NCI-H2107 treated with DMSO at 0.1 percent for 48 hours (cell line): ENCODE measurements at regions not wholly inside any gene's neighbourhood (a gene's known extent, or its start where the extent isn't known, plus 50 kb on each side); places are given as distances from the start of the nearest gene placed in this dataset.
A peak's percentile ranks its signal among the peaks of the same experiment; 100 is the strongest.
"Not testable (repeated sequence)": the region's sequence is repeated elsewhere in the genome, so short reads cannot be mapped to it uniquely, and the experiment has no call there.

Experiments used
- DNase-seq: peaks from one replicate; lab custom pipeline; 2025; ENCODE audit not compliant: unreplicated experiment; lab: John Stamatoyannopoulos, UW

DNA sequence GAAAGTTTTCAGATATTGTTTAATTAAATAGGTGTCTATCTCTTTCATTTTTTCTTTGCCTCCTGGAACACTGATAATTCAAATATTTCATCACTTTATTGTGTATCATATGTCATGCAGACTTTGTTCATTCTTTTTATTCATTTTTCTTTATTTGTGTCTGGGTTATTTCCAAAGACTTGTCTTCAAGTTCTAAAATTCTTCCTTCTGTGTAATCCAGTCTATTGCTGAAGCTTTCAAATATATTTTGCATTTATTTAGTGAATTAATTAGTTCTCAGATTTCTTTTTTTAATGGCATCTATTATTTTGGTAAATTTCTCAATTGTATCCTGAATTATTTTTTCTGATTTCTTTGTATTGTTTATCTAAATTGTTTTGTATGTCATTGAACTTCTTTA lies 70.1 kb downstream of the ZNF330 start:
- no peak for DNase-seq

DNA sequence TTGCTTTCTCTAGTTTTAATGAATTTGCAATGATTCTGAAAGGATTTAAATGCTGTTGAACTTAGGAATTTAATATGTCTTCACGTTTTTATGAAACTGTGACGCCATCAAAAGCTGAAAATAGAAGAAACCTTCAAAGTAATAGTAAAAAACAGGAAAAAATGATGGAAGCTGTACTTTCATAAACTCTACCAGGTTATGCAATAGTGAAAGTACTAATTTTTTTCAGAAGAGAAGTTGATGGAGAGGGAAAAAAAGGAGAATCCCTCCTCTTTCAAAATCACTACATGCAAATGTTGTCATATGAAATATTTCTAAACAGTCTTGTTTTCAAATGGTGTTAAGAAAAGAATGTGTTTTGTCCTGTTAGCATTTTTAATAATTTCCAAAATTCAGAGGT lies 73.6 kb downstream of the ZNF330 start:
- no peak for DNase-seq

DNA sequence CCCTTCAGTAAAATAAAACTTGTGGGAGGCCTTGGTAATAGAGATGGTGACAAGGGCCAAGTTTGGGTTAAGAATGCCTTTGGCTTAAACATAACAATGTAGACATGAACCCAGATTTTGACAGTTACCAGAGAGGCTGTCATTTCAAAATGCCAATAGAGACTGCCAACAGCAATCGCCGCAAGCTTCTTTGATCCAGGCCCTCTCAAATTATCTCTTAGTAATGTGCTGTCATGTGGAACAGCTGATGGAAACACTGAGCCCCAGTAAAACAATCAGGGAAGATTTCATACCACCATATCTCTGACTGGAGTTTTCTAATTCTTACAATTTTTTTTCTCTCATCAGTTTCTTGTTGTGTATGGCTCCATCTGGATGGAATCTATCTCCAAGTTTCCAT lies 80.5 kb downstream of the ZNF330 start:
- DNase-seq, result no peak

DNA sequence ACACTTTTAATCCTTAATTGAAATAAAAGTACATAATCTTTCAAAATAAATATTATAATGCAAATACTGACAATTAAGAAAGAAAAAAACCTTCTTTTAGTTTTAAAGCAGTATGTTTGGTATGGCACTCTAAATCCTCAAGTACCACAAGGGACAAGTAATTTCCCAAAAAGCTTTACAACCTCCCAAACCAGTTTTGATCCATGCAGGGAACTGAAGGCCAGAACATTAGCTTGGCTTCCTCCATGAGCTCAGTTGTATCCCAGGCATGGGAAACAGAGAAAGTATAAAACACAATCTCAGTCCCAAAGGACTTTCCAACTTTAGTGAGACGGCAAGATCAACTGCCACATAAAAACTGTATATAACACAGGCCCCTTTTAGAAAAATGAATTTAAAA lies 82.2 kb downstream of the ZNF330 start:
- DNase-seq, result no peak

DNA sequence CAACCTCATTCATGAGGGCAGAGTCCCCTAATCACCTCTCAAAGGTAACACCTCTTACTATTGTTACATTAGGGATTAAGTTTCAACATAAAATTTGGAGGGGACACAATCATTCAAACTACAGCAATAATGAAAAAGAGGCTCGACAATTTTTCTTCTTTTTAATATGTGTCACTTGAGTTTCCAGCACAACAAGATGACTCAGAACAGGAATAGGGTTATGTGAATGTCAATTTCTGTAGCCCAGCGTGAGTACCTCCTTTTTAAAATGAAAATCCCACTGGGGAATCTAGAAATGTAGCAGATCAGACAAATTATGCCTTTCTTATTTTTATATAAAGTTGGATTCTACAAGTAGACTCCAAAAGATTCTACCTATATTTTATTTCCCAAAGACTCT lies 83.7 kb downstream of the ZNF330 start:
- no peak for DNase-seq

DNA sequence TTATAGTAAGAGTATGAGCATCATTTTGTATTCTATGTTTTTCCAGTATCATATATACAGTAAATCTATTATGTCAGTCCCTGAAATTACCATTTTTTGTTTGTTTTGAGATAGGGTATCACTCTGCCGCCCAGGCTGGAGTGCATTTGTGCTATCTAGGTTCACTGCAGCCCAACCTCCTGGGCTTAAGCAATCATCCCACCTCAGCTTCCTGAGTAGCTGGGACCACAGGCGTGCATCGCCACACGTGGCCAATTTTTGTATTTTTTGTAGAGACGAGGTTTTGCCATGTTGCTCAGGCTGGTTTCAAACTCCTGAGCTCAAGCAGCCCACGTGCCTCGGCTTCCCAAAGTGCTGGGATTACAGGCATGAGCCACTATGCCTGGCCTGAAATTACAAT lies 85.6 kb downstream of the ZNF330 start:
- DNase-seq, result no peak

DNA sequence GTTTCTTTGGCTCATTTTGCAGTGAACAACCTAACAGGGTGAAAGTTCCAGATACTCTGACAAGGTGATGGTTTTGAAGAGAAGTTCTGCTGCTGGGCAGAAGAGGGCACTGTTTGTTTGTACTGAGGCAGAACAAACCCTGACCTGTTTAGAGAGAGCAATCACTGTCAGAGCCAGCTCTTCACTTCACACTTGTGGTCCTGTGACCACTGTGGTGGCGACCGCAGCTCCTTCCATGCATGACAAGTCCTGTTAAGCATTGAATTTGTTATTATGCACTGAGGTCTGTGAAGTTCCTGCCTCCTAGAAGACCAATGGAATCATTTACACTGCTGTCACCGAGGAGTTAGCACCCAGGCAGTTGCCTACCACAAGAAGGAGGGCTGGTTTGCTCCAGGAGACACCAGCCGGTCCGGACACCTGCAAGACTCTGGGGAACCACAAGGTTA lies 86.6 kb downstream of the ZNF330 start:
- DNase-seq, result peak; percentile 66

DNA sequence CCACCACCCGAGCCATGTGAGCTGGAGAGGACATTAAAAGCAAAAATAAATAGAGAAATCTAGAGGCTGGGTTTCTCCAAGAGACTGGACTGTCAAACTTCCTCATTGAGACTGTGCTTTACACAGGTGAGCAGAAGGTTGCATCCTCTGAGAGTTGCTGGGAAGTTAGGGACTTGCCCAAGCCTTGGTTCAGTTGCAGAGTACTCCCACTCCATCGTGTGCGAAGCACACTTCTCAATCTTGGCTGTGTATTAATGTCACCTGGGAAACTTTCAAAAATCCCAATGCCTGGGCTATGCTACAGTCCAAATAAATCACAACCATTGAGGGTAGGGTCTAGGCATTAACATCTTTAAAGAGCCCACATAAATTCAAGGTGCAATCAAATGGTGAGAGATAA lies 89.2 kb downstream of the ZNF330 start:
- DNase-seq, result no peak

DNA sequence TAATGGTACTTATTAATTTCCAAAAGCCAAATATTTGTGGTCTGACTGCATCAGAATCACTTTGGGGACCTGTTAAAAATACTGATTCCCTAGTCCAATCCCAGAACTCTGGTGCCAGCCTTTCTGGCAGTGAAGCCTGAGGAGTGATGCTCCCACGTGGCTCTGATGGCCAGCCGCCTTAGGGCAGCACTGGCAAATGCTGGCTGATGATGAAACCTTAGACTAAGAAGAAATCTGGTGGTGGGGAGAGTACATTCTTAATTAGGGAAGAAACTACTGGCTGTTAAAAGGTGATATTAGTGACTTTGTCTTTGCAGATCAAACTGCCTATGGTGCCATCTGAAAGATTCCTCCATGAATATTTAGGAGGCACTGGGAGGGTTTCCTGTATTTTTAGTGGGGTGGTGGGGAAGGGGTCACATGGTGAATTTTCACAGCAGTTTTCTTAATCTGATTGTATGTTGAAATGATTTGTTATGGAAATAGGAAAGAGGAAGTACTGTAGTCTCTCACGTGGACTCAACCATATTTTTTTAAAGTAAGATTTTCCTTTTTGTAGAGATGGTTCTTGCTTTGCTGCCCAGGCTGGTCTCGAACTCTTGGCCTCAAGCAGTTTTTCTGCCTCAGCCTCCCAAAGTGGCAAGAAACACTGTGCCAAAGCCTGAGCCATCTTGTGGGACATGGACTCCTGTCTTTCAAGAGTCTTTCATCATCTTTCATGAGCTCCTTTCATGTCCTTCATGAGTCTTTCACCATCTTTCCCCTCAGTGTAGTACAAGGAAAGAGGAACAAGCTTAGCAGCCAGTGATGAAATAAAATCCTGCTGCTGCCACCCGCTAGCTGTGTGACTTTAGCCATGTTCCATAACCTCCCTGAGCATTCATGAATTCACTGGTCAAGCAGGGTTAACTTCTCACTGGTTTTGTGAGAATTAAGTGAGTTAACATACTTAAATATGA lies 90.8 kb downstream of the ZNF330 start:
- no peak for DNase-seq

DNA sequence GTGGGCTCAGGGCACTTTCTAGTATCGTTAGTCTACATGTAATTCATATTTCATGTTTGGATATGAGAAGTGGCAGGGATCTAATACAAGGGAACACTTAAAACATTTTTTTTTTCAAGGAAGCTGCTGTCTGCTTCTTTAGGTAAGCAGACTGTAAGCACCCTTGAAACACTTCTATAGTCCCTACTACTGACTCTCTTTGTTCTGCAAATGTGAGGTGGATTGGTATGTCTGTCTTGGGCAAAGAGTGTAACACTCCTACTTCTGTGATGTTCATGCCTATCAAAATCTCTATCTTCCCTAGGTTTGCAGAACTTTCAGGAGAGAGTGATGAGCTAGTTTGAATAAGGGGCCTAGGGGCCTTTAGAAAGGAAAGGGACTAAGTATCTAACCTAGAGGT lies 93.9 kb downstream of the ZNF330 start:
- DNase-seq, result no peak

DNA sequence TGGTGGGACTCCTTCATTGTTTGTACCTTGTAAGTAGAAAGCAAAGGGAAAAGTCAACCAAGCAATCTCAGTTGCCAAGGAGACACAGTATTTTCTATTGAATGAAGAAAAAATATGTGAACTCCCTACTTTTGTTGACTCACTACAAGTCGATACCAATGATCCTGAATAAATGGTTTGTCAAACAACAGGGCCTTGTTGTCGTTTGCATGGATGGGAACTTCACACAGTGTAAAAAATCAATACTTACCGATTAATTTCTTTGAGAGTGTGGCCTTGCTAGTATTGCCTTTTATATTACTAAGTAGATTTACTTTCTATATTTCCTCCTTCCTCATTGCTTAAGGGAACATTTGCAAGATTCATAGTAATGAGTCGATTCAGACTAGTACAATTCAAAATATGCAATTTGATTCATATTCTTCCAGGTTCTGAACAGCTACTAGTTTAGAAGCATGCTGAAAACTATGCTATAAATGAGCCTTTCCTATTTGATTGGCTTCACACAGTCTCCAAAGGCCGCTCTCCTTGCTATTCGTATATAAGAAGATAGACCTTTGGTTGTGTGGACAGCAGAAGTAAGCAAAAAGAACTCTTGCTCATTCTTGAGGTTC lies 108.0 kb downstream of the ZNF330 start:
- no peak for DNase-seq

DNA sequence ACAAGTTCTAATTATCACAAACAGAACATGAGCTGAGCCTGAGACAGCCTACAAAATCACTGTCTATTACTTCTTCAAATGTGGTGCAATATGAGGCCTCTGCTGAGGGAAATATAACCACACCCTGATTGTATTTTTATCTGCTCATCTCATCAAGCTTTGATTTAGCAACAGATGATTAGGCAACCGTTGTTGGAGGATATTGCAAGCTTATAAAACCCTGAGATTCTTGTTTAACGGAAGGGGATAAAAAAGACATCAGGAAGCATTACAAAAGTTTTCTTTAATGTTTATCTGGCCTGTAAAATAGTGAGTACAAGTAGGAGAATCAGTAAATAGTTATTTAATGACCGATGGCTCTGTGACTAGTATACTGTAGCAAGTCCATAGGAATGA lies 108.5 kb downstream of the ZNF330 start:
- DNase-seq, result no peak

DNA sequence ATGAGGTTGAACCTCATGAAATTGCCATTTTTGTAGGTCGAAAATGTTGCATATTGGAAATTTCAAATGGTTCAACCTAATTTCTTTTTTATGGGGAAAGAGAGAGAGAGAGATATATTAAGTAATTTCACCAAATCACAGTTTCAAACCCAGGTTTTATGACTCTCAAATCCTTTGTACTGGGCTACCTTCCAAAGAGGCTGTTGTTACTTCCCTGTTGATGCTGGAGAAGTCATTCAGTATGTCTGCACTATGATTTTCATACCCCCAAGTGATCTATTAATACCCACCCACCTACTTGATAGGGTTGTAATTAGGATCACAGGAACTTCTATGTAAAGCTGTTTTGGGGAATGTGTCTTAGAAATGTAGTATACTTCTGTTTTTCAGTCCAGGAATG lies 109.9 kb downstream of the ZNF330 start:
- no peak for DNase-seq

DNA sequence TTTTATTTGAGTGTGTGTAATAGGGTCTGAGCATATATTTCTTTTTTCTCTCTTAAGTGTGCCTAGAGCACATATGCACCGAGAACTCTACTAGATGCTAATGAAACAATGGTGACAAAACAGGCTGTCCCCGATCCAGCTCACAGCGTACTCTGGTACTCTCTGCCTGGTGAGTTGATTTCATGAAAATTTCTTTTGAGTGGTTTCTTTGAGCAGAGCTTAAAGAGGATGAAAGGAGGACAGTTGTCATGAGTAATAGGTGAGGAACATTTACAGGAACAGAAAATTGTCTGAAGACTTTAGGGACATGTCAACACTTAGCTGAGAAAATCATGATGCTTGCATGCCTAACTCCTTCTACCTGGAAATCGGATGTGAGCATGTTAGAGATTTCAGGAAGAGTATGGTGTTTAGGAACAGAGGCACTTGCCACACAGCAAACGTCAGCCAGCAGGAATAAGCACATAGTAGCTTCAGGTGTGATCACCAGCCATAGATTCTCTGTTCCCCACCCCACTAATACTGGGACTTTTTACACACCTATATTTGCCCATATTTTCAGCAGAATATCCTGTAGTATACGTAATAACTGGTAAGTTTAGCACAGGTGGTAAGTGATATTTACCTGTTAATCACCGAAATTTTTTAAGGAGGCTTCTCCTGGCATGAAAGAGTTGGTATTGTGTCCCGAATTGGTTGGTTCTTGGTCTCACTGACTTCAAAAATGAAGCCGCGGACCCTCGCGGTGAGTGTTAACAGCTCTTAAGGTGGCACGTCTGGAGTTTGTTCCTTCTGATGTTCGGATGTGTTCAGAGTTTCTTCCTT lies 111.1 kb downstream of the ZNF330 start:
- DNase-seq, result no peak

DNA sequence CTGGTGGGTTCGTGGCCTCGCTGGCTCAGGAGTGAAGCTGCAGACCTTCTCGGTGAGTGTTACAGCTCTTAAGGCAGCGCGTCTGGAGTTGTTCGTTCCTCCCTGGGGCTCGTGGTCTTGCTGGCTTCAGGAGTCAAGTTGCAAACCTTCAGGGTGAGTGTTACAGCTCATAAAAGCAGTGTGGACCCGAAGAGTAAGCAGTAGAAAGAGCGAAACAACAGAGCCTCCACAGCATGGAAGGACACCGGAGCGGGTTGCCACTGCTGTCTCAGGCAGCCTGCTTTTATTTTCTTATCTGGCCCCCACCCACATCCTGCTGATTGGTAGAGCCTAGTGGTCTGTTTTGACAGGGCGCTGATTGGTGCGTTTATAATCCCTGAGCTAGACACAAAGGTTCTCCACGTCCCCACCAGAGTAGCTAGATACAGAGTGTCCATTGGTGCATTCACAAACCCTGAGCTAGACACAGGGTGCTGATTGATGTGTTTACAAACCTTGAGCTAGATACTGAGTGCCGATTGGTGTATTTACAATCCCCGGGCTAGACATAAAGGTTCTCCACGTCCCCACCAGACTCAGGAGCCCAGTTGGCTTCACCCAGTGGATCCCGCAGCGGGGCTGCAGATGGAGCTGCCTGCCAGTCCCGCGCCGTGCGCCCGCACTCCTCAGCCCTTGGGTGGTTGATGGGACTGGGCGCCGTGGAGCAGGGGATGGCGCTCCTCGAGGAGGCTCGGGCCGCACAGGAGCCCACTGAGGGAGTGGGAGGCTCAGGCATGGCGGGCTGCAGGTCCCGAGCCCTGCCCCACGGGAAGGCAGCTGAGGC lies 111.9 kb downstream of the ZNF330 start:
- DNase-seq, result not testable (repeated sequence)

DNA sequence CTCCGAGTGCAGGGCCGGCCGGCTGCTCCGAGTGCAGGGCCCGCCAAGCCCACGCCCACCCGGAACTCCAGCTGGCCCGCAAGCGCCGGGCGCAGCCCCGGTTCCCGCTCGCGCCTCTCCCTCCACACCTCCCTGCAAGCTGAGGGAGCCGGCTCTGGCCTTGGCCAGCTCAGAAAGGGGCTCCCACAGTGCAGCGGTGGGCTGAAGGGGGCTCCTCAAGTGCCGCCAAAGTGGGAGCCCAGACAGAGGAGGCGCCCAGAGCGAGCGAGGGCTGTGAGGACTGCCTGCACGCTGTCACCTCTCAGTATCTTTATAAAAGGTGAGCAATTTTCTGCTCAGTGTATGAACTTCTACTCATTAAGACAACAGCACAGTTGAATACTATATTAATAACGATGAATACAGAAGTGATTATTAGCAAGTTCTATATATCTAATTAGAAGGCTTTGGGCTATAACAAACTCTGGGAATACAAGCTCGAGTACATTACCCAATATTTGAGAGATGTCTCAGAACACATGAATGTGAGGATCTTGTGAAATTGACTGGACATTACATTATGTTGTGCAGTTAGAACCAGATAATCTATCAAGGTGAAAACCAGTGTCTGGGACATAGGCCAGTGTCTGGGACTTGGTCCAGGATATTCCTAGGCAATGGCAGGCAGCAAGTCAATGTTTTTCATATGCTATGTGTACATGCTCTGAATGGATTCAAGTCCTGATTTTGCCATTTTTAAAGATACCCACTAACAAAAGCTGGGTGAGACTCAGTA lies 112.9 kb downstream of the ZNF330 start:
- DNase-seq, result not testable (repeated sequence)

DNA sequence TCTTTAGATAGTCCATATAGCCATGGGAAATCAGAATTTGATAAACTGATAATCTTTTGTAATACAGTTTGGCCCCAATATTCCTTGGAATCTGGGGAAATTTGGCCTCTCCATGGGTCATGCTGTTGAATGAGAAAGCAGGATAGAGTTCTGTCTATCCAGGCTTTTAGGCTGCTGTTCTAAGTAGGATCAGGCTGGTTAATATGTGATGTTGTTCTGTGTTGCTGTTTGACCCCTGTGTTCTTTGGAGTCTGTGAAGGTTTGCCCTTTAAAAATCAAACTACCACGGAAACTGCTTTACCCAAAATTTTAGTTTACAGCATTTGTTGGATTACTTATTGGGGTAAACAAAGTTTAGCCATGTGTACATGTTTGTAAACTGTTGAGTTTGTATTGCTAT lies 114.5 kb downstream of the ZNF330 start:
- no peak for DNase-seq

DNA sequence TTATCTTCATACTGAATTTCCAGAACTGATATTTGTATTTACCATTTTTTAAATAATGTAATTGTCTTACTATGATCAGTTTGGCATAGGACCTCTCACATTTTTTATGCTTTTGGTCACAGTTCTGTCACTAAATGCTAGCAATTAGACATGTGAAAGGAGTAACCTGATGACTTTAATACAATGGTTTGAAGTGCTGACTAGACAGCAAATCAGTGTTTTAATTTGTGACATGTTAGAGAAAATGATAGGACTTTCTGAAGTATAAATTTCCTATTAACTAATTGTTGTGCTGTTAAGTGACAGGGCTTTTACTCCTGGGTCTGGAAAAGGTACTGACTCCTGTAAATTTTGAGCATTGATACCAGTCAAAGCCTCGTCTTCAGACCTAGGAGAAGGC lies 117.5 kb downstream of the ZNF330 start:
- DNase-seq, result no peak

DNA sequence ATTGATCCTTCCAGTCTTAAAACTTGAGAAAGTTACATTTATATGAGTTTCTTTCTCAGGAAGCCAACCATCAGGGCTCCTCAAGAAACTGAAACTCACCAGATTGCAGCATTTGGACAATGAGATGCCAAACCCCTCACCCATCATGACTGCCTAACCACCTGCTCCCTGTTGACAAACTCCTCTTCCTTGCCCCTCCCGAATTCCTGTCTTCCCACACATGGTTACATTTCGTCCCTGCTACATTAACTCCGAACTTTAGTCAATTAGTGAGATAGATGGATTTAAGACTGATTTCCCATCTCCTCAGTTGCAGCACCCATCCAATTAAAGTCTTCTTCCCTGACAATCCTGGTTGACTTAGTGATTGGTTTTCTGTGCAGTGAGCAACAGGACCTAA lies 118.7 kb downstream of the ZNF330 start:
- DNase-seq, result no peak

DNA sequence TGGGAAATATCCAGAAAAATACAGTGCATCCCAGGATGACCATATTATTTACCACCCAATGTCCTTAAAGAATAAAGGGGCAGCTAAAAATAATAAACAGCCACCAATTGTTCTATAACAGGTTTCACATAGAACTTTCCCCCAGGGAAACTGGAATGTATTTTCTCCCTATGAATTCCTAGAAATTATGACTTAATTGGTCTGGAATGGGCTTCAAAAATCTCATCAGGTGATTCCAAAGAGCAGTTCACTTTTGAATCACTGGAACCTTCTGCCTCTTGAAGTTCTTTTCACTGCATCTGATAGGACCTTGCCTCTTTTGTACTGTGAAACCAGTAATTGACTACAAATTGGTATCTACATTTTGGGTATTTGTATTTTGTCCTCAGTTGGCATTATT lies 119.3 kb downstream of the ZNF330 start:
- DNase-seq, result no peak
